Calu3 (cell line): ENCODE measurements at regions not wholly inside any gene's neighbourhood (a gene's known extent, or its start where the extent isn't known, plus 50 kb on each side); places are given as distances from the start of the nearest gene placed in this dataset.

Experiments used
- BruUV-seq: library from RNA; stranded (reverse); fragments of 400-500 nt; replicated peaks from 2 replicates; lab custom pipeline; 2021; lab: Mats Ljungman, UMichigan
- CTCF ChIA-PET: fragments of 300-600 bp; sonication (Branson Sonifier 250); formaldehyde crosslinking; loops from one replicate; lab custom pipeline; 2022; ENCODE audit warnings: antibody characterized with exemption; lab: Charles Lee
- DNase-seq: peaks from one replicate; pipeline ENCODE4 v3.0.0; 2022
- H3K27ac Mint-ChIP-seq: one replicate; pipeline ENCODE4 v1.8.0; 2022; ENCODE audit warnings: mixed read lengths; ENCODE audit not compliant: unreplicated experiment
- H3K27me3 Mint-ChIP-seq: one replicate; pipeline ENCODE4 v1.8.0; 2022; ENCODE audit warnings: mixed read lengths; ENCODE audit not compliant: unreplicated experiment
- H3K36me3 Mint-ChIP-seq: one replicate; pipeline ENCODE4 v1.8.0; 2022; ENCODE audit warnings: mild to moderate bottlenecking, moderate library complexity, mixed read lengths; ENCODE audit not compliant: insufficient read depth, unreplicated experiment
- H3K4me1 Mint-ChIP-seq: one replicate; pipeline ENCODE4 v1.8.0; 2022; ENCODE audit warnings: mild to moderate bottlenecking, low read depth, mixed read lengths; ENCODE audit not compliant: unreplicated experiment
- H3K4me3 Mint-ChIP-seq: one replicate; pipeline ENCODE4 v1.8.0; 2022; ENCODE audit warnings: mild to moderate bottlenecking, low read depth, moderate library complexity, mixed read lengths; ENCODE audit not compliant: unreplicated experiment
- H3K9me3 Mint-ChIP-seq: one replicate; pipeline ENCODE4 v1.8.0; 2022; ENCODE audit warnings: low read depth, mixed read lengths; ENCODE audit not compliant: unreplicated experiment
- CTCF ChIP-seq: fragments of 200-600 bp; IDR thresholded peaks from one replicate; pipeline ENCODE4 v1.8.0; 2022; ENCODE audit warnings: antibody characterized with exemption; ENCODE audit not compliant: unreplicated experiment
- intact Hi-C: fragments of 100-400 bp; cut with micrococcal nuclease; formaldehyde crosslinking; loops from one replicate; pipeline ENCODE4 v1.10.0; 2022; ENCODE audit not compliant: unreplicated experiment

GRCh38 chr11:19338375-19338774, 97.6 kb upstream of the E2F8 start:
- DNase-seq: no peak
- Mint-ChIP-seq H3K27me3 (peaks cover 96% of the 10 kb centered on the region), H3K36me3 (no peaks in the 10 kb centered on the region), H3K4me3 (no peak overlapping the region), H3K9me3 (no peaks in the 10 kb centered on the region), H3K27ac (no peak overlapping the region), H3K4me1 (no peaks in the 10 kb centered on the region)
- CTCF ChIA-PET: no interaction called here
- intact Hi-C loops: no loop called here
- BruUV-seq: no TSS peak
- TF ChIP-seq CTCF: no peak

DNA sequence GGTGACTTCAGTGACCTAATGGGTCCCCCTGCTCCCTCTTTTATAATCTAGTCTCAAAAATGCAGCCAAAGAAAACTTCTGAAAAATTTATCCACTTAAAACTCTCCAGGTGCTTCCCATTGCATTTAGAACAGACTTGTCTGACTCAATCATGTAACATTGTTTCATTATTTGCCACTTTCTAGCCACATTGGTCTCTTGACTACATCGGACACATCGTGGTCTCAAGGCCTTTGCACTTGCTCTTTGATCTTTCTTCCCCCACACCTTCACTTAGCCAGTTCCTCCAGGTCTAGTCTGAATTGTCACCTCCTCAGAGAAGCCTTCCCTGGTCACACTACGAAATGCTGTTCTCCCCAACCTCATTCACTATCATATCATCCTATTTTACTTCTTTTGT, 97.0 kb upstream of the E2F8 start:
- no peak overlapping the region for H3K4me3 Mint-ChIP-seq
- intact Hi-C loops: no loop called here
- no peak for TF ChIP-seq CTCF
- no peak for DNase-seq
- H3K27me3 Mint-ChIP-seq: peaks cover 95% of the 10 kb centered on the region
- CTCF ChIA-PET: no interaction called here
- no TSS peak for BruUV-seq
- H3K4me1 Mint-ChIP-seq: no peaks in the 10 kb centered on the region
- H3K27ac Mint-ChIP-seq: no peak overlapping the region
- H3K9me3 Mint-ChIP-seq: no peaks in the 10 kb centered on the region
- no peaks in the 10 kb centered on the region for H3K36me3 Mint-ChIP-seq

DNA sequence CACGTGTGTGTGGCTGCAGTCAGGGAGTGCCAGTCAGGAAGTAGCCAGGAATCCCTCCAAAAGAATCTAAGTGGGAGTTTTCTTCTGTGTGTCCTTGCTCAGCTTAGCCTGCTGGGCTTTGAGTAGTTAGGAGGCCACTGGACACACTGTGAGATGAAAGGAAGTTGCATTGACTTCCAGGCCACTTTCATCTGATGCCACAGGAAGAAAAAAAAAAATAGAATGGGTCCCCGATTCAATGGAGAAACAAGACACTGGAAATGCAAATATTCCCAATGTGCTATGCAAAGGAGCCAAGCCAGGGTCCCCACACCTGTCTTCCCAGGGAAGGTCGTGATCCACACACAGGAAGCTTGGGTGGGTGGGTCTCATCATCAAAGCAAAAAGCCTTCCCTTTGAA, 95.6 kb upstream of the E2F8 start:
- CTCF ChIA-PET: interaction anchor here (0.6 to 1.0 kb wide), 2 partner anchors 10 to 176 kb away, joined by 3 read pairs; no protein-coding TSS in a partner anchor
- no peak overlapping the region for H3K4me3 Mint-ChIP-seq
- BruUV-seq: no TSS peak
- H3K4me1 Mint-ChIP-seq: no peaks in the 10 kb centered on the region
- no peaks in the 10 kb centered on the region for H3K36me3 Mint-ChIP-seq
- no peaks in the 10 kb centered on the region for H3K9me3 Mint-ChIP-seq
- intact Hi-C loops: no loop called here
- no peak for TF ChIP-seq CTCF
- peaks cover 89% of the 10 kb centered on the region for H3K27me3 Mint-ChIP-seq
- H3K27ac Mint-ChIP-seq: no peak overlapping the region
- no peak for DNase-seq

DNA sequence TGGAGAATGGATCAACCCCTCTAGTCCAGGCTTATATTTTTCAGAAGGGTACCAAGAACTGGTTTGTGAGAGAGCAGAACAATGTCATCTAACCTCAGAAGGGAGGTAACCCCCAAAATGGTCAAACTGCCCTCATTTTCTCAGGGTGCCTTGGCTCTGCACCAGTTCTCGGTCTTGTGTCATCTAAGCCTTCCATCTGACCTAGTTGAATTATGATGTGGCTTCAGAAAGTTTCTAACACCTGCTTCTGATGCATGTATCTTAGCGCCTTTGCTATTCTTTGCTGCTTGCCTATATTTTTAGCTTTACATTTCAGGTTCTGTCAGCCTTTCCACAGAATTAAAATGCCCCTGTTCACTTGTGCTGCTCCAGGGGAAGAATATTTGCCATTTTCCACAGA, 91.7 kb upstream of the E2F8 start:
- Mint-ChIP-seq H3K4me3 (no peak overlapping the region), H3K4me1 (no peaks in the 10 kb centered on the region), H3K27ac (no peak overlapping the region), H3K27me3 (peaks cover 89% of the 10 kb centered on the region), H3K9me3 (no peaks in the 10 kb centered on the region), H3K36me3 (no peaks in the 10 kb centered on the region)
- no peak for DNase-seq
- BruUV-seq: no TSS peak
- CTCF ChIA-PET: no interaction called here
- TF ChIP-seq CTCF: no peak
- intact Hi-C loops: no loop called here
